Panc1 (cell line): ENCODE measurements at regions not wholly inside any gene's neighbourhood (a gene's known extent, or its start where the extent isn't known, plus 50 kb on each side); places are given as distances from the start of the nearest gene placed in this dataset.

Experiments used
- CTCF ChIP-seq: fragments of 450-650 bp; IDR thresholded peaks from 2 replicates; pipeline ENCODE4 v1.5.1; 2017; ENCODE audit warnings: mild to moderate bottlenecking
- POLR2AphosphoS5 ChIP-seq: IDR thresholded peaks from 2 replicates; pipeline ENCODE4 v1.6.1; 2012; ENCODE audit warnings: mild to moderate bottlenecking, low read depth, low read length, moderate library complexity
- SIN3A ChIP-seq: IDR thresholded peaks from 2 replicates; pipeline ENCODE4 v1.6.1; 2012; ENCODE audit warnings: low read depth, mild to moderate bottlenecking, low read length, moderate library complexity, borderline replicate concordance; ENCODE audit not compliant: insufficient read depth
- TCF7L2 ChIP-seq: IDR thresholded peaks from 2 replicates; pipeline ENCODE4 v1.6.1; 2011; ENCODE audit warnings: mild to moderate bottlenecking, low read depth, low read length, inconsistent platforms
- TF ChIP-seq, protein P1 (sequence below), 2 experiments: IDR thresholded peaks; 2 replicates each; pipeline ENCODE4 v1.6.1; 2011 to 2012; ENCODE audit warnings: low read depth in 2 of 2, control low read depth in 1 of 2, low read length in 1 of 2, mild to moderate bottlenecking in 1 of 2, moderate library complexity in 1 of 2; ENCODE audit not compliant: insufficient read depth in 1 of 2

GRCh38 chr15:97236140-97236539 lies 724.4 kb upstream of the ARRDC4 start:
- no peak for TF ChIP-seq CTCF
- TF ChIP-seq, protein P1, sequence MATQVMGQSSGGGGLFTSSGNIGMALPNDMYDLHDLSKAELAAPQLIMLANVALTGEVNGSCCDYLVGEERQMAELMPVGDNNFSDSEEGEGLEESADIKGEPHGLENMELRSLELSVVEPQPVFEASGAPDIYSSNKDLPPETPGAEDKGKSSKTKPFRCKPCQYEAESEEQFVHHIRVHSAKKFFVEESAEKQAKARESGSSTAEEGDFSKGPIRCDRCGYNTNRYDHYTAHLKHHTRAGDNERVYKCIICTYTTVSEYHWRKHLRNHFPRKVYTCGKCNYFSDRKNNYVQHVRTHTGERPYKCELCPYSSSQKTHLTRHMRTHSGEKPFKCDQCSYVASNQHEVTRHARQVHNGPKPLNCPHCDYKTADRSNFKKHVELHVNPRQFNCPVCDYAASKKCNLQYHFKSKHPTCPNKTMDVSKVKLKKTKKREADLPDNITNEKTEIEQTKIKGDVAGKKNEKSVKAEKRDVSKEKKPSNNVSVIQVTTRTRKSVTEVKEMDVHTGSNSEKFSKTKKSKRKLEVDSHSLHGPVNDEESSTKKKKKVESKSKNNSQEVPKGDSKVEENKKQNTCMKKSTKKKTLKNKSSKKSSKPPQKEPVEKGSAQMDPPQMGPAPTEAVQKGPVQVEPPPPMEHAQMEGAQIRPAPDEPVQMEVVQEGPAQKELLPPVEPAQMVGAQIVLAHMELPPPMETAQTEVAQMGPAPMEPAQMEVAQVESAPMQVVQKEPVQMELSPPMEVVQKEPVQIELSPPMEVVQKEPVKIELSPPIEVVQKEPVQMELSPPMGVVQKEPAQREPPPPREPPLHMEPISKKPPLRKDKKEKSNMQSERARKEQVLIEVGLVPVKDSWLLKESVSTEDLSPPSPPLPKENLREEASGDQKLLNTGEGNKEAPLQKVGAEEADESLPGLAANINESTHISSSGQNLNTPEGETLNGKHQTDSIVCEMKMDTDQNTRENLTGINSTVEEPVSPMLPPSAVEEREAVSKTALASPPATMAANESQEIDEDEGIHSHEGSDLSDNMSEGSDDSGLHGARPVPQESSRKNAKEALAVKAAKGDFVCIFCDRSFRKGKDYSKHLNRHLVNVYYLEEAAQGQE (IDR thresholded peaks at IDR 0.05; ENCODE audit: insufficient read depth in 1 of 2, low read depth in 2 of 2, low read length in 1 of 2) = no peak
- TF ChIP-seq SIN3A = no peak
- no peak for TF ChIP-seq POLR2AphosphoS5
- TF ChIP-seq TCF7L2 = no peak
